H1 (cell line): ENCODE measurements at regions not wholly inside any gene's neighbourhood (a gene's known extent, or its start where the extent isn't known, plus 50 kb on each side); places are given as distances from the start of the nearest gene placed in this dataset.

Experiments
- CTCF ChIA-PET: fragments of 300-600 bp; sonication (Branson Sonifier 250); formaldehyde crosslinking; loops from one replicate; lab custom pipeline; 2021; ENCODE audit not compliant: partially characterized antibody; lab: Charles Lee
- POLR2A ChIA-PET: fragments of 300-600 bp; sonication (Branson Sonifier 250); formaldehyde crosslinking; loops from one replicate; lab custom pipeline; 2021; ENCODE audit warnings: inconsistent platforms; ENCODE audit not compliant: partially characterized antibody; lab: Charles Lee
- DNase-seq, 2 experiments: peaks; one replicate each; pipeline versions ENCODE4 v3.0.0 to v3.0.0-alpha.2; 2010 to 2022; ENCODE audit warnings: low spot score in 2 of 2, low read depth in 1 of 2, mixed read lengths in 1 of 2
- FAIRE-seq: peaks from 2 replicates; lab custom pipeline; 2011; peaks lifted over from hg19 to GRCh38; lab: Jason Lieb, UNC
- H2AFZ ChIP-seq: 2 replicates; pipeline ENCODE4 v1.8.1; 2012; ENCODE audit warnings: low read length, inconsistent platforms
- H2AK5ac ChIP-seq: 2 replicates; pipeline ENCODE4 v1.6.1; 2013; ENCODE audit warnings: low read depth, low read length
- H2BK120ac ChIP-seq: replicated peaks from 2 replicates; pipeline ENCODE3; 2013; ENCODE audit warnings: low read depth, low read length, inconsistent platforms
- H2BK12ac ChIP-seq: 2 replicates; pipeline ENCODE4 v1.6.1; 2013; ENCODE audit warnings: low read depth, low read length
- H2BK15ac ChIP-seq: 2 replicates; pipeline ENCODE4 v1.6.1; 2013; ENCODE audit warnings: low read length
- H2BK20ac ChIP-seq: 2 replicates; pipeline ENCODE4 v1.6.1; 2013; ENCODE audit warnings: low read length
- H2BK5ac ChIP-seq: 2 replicates; pipeline ENCODE4 v1.6.1; 2013; ENCODE audit warnings: low read depth, low read length
- H3K14ac ChIP-seq: 2 replicates; pipeline ENCODE4 v1.6.1; 2013; ENCODE audit warnings: inconsistent platforms; ENCODE audit not compliant: insufficient read length
- H3K18ac ChIP-seq: 2 replicates; pipeline ENCODE4 v1.6.1; 2013; ENCODE audit warnings: low read length; ENCODE audit errors: extremely low read depth
- H3K23ac ChIP-seq: 2 replicates; pipeline ENCODE4 v1.6.1; 2013; ENCODE audit warnings: inconsistent platforms; ENCODE audit not compliant: insufficient read length
- H3K23me2 ChIP-seq: 2 replicates; pipeline ENCODE4 v1.6.1; 2013; ENCODE audit warnings: low read depth, low read length
- H3K27ac ChIP-seq: 2 replicates; pipeline ENCODE4 v1.6.1; 2011; ENCODE audit warnings: low read depth, low read length, inconsistent platforms
- H3K27me3 ChIP-seq, 4 experiments: replicated peaks in 1 of 4; 1 replicate in 1 of 4; 2 replicates in 3 of 4; pipeline versions ENCODE4 v1.6.1 to v1.8.1; 2011 to 2013; ENCODE audit warnings: low read length in 3 of 4, mild to moderate bottlenecking in 3 of 4, inconsistent platforms in 2 of 4, mixed read lengths in 2 of 4, moderate library complexity in 1 of 4; ENCODE audit not compliant: control insufficient read depth in 3 of 4, insufficient read depth in 3 of 4; ENCODE audit errors: extremely low read depth in 1 of 4
- H3K36me3 ChIP-seq, 4 experiments: 2 replicates each; pipeline versions ENCODE4 v1.6.1 to v1.8.1; 2011 to 2013; ENCODE audit warnings: mild to moderate bottlenecking in 4 of 4, low read length in 3 of 4, moderate library complexity in 2 of 4, control low read depth in 1 of 4, inconsistent platforms in 1 of 4; ENCODE audit not compliant: insufficient read depth in 4 of 4, control insufficient read depth in 2 of 4
- H3K4ac ChIP-seq: replicated peaks from 2 replicates; pipeline ENCODE3; 2013; ENCODE audit warnings: low read length, low read depth, mixed read lengths, inconsistent platforms; ENCODE audit not compliant: insufficient read length
- H3K4me1 ChIP-seq, 4 experiments: replicated peaks in 1 of 4; 1 replicate in 1 of 4; 2 replicates in 3 of 4; pipeline versions ENCODE4 v1.6.1 to v1.8.1; 2011 to 2013; ENCODE audit warnings: low read length in 3 of 4, inconsistent platforms in 2 of 4, mixed read lengths in 1 of 4; ENCODE audit not compliant: insufficient read depth in 4 of 4, control insufficient read depth in 3 of 4
- H3K4me2 ChIP-seq, 2 experiments: 2 replicates each; pipeline versions ENCODE4 v1.6.1 to v1.8.1; 2011 to 2013; ENCODE audit warnings: low read depth in 2 of 2, low read length in 2 of 2, control low read depth in 1 of 2, inconsistent platforms in 1 of 2, mild to moderate bottlenecking in 1 of 2; ENCODE audit not compliant: insufficient read depth in 1 of 2
- H3K4me3 ChIP-seq, 4 experiments: fragments of 200-600, 300-600 bp in 1 of 4; sonication (generic), shearing (Covaris generic), sonication (Bioruptor Twin) in 1 of 4; 2 replicates each; pipeline versions ENCODE4 v1.5.1 to v1.8.1; 2011 to 2016; ENCODE audit warnings: low read length in 4 of 4, low read depth in 3 of 4, control low read depth in 2 of 4, inconsistent platforms in 2 of 4, mild to moderate bottlenecking in 2 of 4, mixed read lengths in 1 of 4, moderate library complexity in 1 of 4; ENCODE audit not compliant: insufficient read depth in 2 of 4; ENCODE audit errors: extremely low read depth in 1 of 4
- H3K56ac ChIP-seq: replicated peaks from 2 replicates; pipeline ENCODE3; 2013; ENCODE audit warnings: low read depth, mild to moderate bottlenecking, mixed read lengths, low read length, inconsistent platforms; ENCODE audit not compliant: insufficient read length
- H3K79me1 ChIP-seq: 2 replicates; pipeline ENCODE4 v1.6.1; 2013; ENCODE audit warnings: low read depth, low read length, control low read depth
- H3K79me2 ChIP-seq, 2 experiments: 2 replicates each; pipeline versions ENCODE4 v1.6.1 to v1.8.1; 2012 to 2013; ENCODE audit warnings: low read length in 2 of 2, mild to moderate bottlenecking in 2 of 2, inconsistent platforms in 1 of 2; ENCODE audit not compliant: insufficient read depth in 2 of 2, control insufficient read depth in 1 of 2
- H3K9ac ChIP-seq, 4 experiments: replicated peaks in 1 of 4; 1 replicate in 1 of 4; 2 replicates in 3 of 4; pipeline versions ENCODE4 v1.6.1 to v1.8.1; 2011 to 2013; ENCODE audit warnings: low read depth in 3 of 4, low read length in 3 of 4, control low read depth in 2 of 4, mild to moderate bottlenecking in 2 of 4, moderate library complexity in 2 of 4, inconsistent platforms in 1 of 4; ENCODE audit errors: extremely low read depth in 1 of 4
- H3K9me3 ChIP-seq, 2 experiments: 2 replicates each; pipeline versions ENCODE4 v1.6.1 to v1.8.1; 2012 to 2013; ENCODE audit warnings: mild to moderate bottlenecking in 2 of 2, moderate library complexity in 2 of 2, control low read depth in 1 of 2, inconsistent platforms in 1 of 2, low read depth in 1 of 2, low read length in 1 of 2, mixed read lengths in 1 of 2; ENCODE audit not compliant: insufficient read depth in 2 of 2
- H4K20me1 ChIP-seq, 2 experiments: replicated peaks in 1 of 2; 2 replicates each; pipeline versions ENCODE3 to v1.8.1; 2011 to 2013; ENCODE audit warnings: inconsistent platforms in 2 of 2, low read length in 2 of 2, mild to moderate bottlenecking in 1 of 2; ENCODE audit not compliant: insufficient read depth in 2 of 2, control insufficient read depth in 1 of 2
- H4K5ac ChIP-seq: 2 replicates; pipeline ENCODE4 v1.6.1; 2013; ENCODE audit warnings: low read length, low read depth, mixed read lengths, inconsistent platforms; ENCODE audit not compliant: insufficient read length
- H4K8ac ChIP-seq: 2 replicates; pipeline ENCODE4 v1.8.0; 2013; ENCODE audit warnings: mild to moderate bottlenecking, moderate library complexity, low read length, inconsistent platforms; ENCODE audit not compliant: insufficient read depth; ENCODE audit errors: extremely low read depth
- H4K91ac ChIP-seq: replicated peaks from 2 replicates; pipeline ENCODE3; 2013; ENCODE audit warnings: low read length, mixed read lengths, inconsistent platforms; ENCODE audit not compliant: insufficient read length
- CREB1 ChIP-seq: IDR thresholded peaks from 2 replicates; pipeline ENCODE4 v1.6.1; 2012; ENCODE audit warnings: inconsistent platforms
- ZNF274 ChIP-seq: IDR thresholded peaks from 2 replicates; pipeline ENCODE4 v1.7.0; 2012; ENCODE audit warnings: low read length, borderline replicate concordance; ENCODE audit errors: extremely low read depth

DNA sequence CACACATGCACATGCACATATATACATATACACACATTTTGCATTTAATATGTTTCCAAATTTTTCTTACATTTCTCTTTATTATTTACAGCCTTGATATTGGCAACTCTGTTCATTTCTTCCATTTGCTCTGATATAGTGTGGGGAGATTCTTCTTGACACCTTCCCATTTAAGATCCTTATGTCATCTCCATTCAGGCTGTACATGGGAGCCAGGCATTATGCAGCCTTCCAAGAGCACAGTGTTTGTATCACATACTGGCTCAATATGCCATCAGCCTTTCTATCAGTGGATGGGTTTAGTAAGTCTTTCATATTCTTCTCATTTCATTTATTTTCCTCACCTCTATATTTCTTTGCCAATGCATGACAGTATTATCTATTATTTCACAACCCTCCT is 372.3 kb upstream of the FTMT start:
- H4K91ac ChIP-seq, result peak overlapping the region; percentile 95
- H2BK15ac ChIP-seq, result no peak overlapping the region; the same call in 1 of the 2 replicates
- H4K8ac ChIP-seq, result no peak overlapping the region
- H3K18ac ChIP-seq, result no peak overlapping the region
- H3K4me1 ChIP-seq, result peaks cover 0 to 7% (median 0%) of the 10 kb centered on the region in 4 experiments; a peak in 1 of 7 replicates
- peak overlapping the region; percentile 96; the same call in 1 of the 2 replicates for H2BK20ac ChIP-seq
- no peak overlapping the region for H3K4me2 ChIP-seq
- H2AFZ ChIP-seq, result no peak overlapping the region
- H3K4ac ChIP-seq, result peak overlapping the region; percentile 85
- ChIA-PET CTCF (no interaction called here), POLR2A (no interaction called here)
- no peak overlapping the region for H3K23ac ChIP-seq
- no peak overlapping the region for H2AK5ac ChIP-seq
- H4K5ac ChIP-seq, result no peak overlapping the region
- H3K27me3 ChIP-seq, result no peaks in the 10 kb centered on the region
- no peak for DNase-seq
- H2BK120ac ChIP-seq, result peak overlapping the region; percentile 99
- H3K9ac ChIP-seq, result no peak overlapping the region
- no peaks in the 10 kb centered on the region for H3K23me2 ChIP-seq
- no peak overlapping the region for H3K27ac ChIP-seq
- no peaks in the 10 kb centered on the region for H3K9me3 ChIP-seq
- TF ChIP-seq CREB1 (no peak), ZNF274 (no peak)
- FAIRE-seq, result no peak
- no peak overlapping the region for H3K56ac ChIP-seq
- no peak overlapping the region for H3K14ac ChIP-seq
- H3K79me1 ChIP-seq, result no peaks in the 10 kb centered on the region
- H3K4me3 ChIP-seq, result no peak overlapping the region; a peak in 1 of 8 replicates
- H2BK12ac ChIP-seq, result no peak overlapping the region; the same call in 1 of the 2 replicates
- no peak overlapping the region; the same call in 1 of the 2 replicates for H2BK5ac ChIP-seq
- no peaks in the 10 kb centered on the region for H3K79me2 ChIP-seq
- no peaks in the 10 kb centered on the region for H4K20me1 ChIP-seq
- no peaks in the 10 kb centered on the region for H3K36me3 ChIP-seq
